NB4 (cell line): ENCODE measurements at regions not wholly inside any gene's neighbourhood (a gene's known extent, or its start where the extent isn't known, plus 50 kb on each side); places are given as distances from the start of the nearest gene placed in this dataset.

Experiments used
- CTCF ChIP-seq: IDR thresholded peaks from one replicate; pipeline ENCODE4 v1.5.1; 2012; ENCODE audit warnings: low read depth, low read length
- MAX ChIP-seq: IDR thresholded peaks from 2 replicates; pipeline ENCODE4 v1.6.1; 2011; ENCODE audit warnings: low read depth, low read length
- POLR2A ChIP-seq: IDR thresholded peaks from 2 replicates; pipeline ENCODE4 v1.6.1; 2011; ENCODE audit warnings: mild to moderate bottlenecking; ENCODE audit not compliant: insufficient read length; ENCODE audit errors: extremely low read depth

GRCh38 chr5:173743641-173744343, 127.3 kb upstream of the BOD1 start:
- TF ChIP-seq POLR2A (no peak), CTCF (no peak), MAX (no peak)
